HTR-8/SVneo (cell line): ENCODE measurements at regions not wholly inside any gene's neighbourhood (a gene's known extent, or its start where the extent isn't known, plus 50 kb on each side); places are given as distances from the start of the nearest gene placed in this dataset.

Experiments used
- DNase-seq: peaks from one replicate; pipeline ENCODE4 v3.0.0; 2011; ENCODE audit warnings: low spot score, mixed read lengths; ENCODE audit not compliant: insufficient read length
- FAIRE-seq: peaks from 2 replicates; lab custom pipeline; 2011; peaks lifted over from hg19 to GRCh38; lab: Jason Lieb, UNC

DNA sequence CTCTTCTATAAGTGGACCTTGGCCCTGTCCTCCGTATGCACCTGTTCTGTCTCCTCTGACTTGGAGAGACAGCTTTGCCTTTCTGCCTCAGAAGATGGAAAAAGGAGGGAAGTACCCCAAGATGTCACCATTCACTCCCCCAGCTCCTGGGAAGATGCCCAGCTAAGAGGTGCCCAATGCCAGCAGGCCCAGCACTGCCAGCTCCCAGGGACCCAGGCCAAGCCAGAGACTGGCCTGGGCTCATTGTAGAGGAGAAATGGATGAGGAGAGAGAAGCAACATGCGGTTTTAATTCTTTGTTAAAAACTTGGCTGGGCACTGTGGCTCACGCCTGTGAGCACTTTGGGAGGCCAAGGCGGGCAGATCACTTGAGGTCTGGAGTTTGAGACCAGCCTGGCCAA lies 111.5 kb upstream of the ZNF507 start:
- no peak for FAIRE-seq

DNA sequence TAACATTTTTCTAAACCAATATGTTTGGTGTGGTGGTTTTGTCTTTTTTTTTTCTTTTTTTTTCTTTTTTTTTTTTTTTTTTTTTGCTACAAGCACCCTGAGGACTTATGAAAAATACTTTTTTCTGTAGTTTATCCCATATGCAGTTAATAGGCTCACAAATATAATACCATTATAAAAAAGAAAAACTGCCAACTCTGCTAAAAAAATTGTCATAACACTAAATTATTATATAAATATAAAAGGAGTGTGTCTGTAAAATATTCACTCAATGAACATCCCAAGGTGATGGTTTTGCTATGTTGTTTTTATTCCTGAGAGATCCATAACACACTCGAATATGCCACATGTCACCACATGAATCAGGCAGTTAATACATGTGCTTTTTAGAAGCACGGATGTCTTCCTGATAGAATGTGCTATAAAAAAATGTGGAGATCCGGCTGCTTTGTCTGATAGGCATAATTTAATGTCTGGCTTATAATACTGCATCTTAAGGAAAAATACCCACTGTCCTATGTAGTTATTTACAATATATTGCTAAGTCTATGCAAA lies 110.7 kb upstream of the ZNF507 start:
- DNase-seq, result no peak
- FAIRE-seq, result no peak

More for the DNA sequence above, 111.5 kb upstream of the ZNF507 start:
- no peak for DNase-seq

DNA sequence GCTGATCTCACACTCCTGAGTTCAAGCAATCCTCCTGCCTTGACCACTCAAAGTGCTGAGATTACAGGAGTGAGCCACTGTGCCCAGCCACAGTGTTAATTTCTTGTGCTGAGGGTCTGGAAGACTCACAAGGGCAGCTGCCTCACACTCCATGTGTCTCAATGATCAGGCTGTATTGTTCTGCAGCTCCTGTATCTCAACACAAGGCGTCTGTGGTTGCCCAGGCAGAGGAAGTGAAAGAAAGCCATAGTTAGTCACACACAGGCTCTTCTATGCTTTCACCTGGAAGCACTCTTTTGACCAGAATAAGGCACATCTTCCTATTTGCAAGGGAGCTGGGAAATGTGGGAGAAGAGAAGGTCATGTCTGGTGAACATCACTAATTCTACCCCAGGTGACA lies 107.3 kb upstream of the ZNF507 start:
- DNase-seq (no peak), FAIRE-seq (no peak)

DNA sequence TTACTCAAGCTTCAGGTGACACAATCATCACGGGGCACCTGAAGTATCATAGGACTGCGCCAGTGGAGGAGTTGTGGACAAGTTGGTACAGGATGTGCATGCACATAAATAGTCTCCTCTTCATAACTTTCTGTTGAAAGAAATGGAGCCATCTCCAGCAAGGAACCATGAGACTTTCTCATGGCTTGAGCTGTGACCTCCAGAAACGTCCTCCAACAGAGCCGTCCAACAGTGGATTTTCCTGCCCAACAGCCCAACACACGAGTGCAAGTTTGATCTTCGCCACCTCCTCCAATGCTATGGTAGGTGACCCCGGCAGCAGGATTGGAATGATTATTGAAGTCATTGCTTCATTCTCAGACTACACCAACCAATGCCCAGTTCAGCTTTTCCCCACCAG lies 105.1 kb upstream of the ZNF507 start:
- no peak for FAIRE-seq
- DNase-seq, result no peak

DNA sequence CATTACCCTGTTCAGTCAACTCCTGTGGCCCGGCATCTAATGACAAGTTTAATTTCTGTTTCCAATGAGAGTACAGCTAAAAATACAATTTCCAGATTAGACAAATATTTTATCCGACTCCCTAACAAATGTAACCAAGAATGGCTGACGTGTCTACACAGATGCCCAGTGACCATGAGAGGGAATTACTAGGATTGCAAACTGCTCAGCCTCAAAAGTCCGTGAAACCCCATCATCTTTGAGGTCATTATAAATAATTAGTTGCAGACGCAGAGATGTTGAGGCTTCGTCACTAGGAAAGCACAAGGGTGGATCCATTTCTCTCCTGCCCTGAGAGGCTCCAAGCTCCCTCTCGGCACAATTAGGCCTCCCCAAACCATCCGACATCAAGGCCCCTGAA lies 104.1 kb upstream of the ZNF507 start:
- DNase-seq, result no peak
- FAIRE-seq, result no peak

DNA sequence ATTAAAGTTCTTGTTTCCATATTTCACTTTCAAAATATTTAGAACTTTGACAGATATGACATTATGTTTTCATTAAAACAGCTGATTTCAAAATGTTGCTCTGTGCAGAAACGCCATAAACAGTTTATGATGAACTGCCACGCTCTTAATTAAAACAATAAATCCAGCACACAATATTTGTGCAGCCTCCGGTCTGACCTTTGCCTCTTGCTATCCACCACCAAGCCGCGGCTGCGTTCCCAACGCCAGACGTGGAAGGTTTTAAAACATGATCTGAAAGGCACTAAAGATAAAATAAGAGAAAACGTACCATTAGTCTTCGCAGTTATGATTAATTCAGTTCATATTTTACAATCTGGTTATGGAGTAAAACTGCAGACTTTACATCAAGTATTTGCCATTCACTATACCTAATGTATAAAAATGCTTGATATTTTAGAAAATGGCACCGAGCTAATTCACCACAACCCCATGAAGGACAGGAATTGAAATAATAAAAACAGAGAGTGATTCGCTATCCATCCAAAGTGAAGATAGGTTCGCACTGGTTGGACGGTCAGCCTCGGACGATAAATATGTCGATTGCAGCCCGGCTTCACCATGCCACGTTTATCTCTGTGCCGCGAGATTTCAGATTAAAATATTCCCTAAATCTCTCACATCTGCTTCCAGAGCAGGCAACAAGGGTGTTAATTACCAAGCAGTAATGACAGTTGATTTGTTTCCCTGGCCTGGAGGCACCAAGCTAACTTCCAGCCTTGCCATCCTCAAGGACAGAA lies 103.3 kb upstream of the ZNF507 start:
- FAIRE-seq (no peak), DNase-seq (no peak)

DNA sequence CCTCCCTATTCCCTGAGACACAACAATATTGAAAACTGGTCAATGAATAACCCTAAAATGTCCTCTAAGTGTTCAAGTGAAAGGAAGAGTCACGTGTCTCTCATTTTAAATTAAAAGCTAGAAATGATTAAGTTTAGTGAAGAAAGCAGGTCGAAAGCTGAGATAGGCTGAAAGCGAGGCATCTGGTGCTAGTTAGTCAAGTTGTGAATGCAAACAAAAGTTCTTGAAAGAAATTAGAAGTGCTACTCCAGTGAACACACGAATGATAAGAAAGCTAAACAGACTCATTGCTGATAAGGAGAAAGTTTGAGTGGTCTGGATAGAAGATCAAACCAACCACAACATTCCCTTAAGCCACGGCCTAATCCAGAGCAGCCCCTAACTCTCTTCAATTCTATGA lies 99.4 kb upstream of the ZNF507 start:
- no peak for FAIRE-seq

DNA sequence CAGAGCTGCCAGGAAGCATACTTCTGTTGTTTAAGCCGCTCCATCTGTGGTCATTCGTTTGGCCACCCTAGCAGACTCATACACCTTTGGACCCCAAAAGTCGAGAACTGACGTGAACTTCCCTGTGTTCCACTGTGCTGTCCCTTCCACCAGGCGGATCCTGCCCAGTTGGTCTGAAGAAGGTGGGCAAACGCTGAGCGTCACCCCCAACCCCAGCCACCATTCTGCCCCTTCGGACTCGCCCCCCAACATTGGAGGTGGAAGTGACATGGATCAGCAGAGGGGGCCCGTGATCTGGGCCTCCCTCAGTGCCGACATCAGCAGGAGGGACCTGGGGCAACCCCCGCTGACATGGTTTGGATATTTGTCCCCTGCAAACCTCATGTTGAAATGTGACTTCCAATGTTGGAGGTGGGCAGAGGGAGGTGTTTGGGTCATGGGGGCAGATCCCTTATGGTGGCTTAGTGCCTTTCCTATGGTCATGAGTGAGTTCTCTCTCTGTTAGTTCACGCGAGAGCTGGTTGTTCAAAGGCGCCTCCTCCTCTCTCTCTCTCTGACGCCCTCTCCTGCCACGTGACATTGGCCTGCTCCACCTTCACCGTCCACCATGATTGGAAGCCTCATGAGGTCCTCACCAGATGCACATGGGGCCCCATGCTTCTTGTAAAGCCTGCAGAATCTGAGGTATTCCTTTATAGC lies 93.6 kb upstream of the ZNF507 start:
- DNase-seq (no peak), FAIRE-seq (no peak)

More for the DNA sequence above, 99.4 kb upstream of the ZNF507 start:
- DNase-seq, result no peak

DNA sequence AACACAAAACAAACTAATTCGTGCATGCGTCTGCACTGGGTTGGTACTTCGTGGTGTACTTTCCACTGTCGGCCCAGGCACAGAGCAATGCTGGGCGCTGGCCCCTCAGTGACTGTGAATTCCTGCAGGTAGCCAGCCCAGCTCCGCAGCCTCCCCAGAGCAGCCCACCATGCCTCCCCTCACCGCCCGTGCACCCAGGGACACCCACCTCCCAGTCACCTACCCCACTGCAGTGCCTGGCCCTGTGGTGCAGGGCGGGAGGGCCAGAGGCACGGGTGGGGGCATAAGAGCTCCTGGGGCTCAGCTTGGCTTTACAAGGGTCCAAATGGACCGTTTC lies 93.1 kb upstream of the ZNF507 start:
- FAIRE-seq (no peak), DNase-seq (no peak)

DNA sequence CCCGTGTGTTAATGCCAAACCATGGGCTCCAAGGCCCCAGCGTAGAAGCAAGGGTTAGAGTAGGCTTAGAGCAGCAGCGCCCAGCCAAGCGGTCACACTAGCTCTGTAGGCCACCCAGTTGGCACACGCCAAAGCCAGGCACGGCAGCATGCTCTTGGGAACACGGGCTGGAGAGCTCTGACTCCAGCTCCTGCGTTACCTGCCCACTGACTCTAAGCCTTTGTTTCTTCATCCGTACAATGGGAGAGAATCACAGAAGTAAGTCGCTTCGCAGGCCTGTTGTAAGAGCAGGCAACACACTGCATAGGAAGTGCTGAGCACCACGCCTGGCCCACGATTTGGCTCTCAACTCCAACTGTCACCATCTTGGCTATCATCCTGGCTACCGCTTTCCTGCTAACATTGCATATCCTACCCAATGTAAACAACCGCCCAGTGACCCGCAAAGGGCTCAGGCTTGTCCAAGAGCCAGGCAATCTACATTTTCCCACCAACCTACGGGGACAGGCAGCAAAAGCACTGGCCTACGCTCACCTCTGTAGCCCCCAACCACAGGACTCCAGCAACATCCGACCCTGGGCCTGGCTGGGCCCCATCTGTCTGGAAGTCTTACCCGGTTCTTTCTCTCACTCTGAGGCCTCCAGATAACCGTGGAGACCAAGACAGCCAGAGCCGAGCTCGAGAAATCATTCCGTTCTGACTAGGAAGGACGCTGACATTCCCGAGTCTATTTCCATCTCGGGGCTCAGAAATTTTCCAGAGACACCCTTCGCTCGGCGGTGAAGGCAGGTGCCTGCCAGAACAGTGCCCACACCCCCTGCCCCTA lies 91.5 kb upstream of the ZNF507 start:
- FAIRE-seq (no peak), DNase-seq (no peak)

DNA sequence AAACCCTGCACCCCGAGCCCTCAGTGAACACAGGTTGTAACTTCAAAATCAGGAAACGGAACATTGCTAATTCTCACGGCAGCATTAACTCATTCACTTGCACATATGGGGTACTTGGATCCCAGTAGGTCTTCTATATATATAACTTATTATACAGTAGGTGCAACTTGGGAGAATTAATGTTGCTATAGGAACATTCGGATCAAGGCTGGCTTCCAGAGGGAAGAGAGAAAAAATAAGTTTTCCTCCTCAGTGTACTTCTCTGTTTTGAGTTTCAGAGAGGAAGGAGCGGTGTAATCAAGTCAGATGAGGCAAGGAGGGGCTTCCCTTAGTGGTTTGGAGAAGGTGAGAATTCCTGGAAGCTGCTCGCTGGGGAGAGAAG lies 90.9 kb upstream of the ZNF507 start:
- DNase-seq (no peak), FAIRE-seq (no peak)

DNA sequence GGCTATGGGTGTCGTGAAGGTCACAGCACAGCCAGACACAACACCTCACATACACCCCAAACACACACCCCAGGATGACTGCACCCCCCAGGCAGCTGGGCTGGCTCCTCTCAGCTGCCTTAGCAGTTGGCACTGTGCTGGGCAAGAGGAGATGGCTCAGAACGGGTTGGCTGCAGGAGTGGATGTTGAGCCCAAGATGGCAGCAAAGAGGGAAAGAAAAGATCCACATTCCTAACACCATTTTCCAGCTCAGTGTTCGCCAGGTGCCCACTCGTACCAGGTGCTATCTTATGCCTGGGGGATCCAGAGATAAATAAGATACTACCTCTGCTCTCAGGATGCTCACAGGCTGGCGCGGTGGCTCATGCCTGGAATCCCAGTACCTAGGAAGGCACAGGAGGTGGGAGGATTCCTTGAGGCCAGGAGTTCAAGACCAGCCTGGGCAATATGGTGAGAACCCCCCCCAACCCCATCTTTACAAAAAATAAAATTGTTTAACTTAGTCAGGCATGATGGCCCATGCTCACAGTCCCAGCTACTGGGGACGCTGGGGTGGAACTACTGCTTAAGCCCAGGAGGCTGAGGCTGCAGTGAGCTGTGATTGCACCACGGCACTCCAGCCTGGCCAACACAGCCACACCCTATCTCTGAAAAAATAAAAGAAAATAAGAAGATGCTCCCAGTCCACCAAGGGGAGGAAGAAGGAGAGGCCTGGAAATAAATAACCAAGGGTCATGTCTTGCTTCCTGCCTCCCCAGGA lies 89.7 kb upstream of the ZNF507 start:
- DNase-seq (no peak), FAIRE-seq (no peak)

DNA sequence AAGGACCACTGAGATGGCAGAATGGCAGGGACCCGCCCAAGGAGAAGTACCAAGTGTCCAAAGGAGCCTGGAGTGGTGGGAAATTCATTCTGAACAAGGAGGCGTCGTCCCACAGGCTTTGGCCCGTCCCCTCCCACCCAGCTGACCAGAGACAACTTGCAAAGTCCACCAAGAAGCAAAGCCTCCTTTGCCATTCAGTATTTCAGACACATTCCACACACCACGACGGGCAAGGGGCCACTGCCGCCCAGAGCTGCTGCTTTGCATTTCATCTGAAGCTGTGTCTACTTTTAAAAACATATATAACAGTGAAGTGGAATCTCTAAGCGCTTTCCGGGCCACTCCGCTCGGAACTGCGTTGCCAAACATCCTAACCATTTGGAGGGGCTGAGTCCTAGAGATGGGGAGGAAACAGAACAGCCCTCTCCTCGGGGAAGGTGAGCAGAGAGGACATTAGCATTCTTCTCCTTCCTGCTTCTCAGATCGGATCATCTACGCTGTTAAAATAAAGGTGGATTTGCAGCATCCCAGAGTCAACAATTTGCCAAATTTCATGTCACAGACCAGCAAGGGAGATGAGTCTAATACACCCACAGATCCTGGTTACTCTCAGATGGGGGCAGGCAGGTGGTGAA lies 89.0 kb upstream of the ZNF507 start:
- no peak for DNase-seq
- no peak for FAIRE-seq

DNA sequence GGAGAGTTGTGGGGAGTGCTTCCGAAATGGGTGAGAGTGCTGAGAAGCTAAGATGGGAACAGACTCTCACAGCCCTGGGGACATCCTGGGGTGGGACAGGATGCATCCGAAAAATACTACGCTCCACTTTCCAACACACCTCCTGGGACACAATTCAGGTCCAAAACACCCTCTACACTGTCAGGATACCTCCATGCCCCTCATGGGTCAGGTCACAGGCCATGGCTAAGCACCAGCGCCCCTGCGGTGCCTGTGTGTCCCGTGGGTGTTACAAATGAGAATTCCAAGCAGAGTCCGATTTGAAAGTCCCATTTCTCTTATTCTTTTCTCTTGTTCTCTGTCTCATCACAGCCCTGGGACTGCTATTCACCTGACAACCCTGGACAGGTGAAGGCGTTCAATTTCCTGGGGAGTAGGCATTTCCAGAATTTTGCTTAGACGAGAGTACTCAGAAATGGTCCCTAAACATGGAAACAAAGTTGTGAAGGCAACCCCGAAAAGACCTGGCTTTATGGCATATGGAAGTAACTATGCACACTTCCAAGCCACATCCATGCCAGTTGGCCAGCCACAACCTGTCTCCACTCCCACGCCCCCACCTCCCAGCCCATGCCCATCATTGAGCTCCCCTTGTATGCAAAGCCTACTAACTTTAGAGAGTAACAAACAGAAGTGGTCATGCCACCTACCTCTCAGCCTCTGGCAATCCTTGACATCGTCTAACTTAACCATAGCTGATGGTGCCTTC lies 87.9 kb upstream of the ZNF507 start:
- FAIRE-seq (no peak), DNase-seq (no peak)

DNA sequence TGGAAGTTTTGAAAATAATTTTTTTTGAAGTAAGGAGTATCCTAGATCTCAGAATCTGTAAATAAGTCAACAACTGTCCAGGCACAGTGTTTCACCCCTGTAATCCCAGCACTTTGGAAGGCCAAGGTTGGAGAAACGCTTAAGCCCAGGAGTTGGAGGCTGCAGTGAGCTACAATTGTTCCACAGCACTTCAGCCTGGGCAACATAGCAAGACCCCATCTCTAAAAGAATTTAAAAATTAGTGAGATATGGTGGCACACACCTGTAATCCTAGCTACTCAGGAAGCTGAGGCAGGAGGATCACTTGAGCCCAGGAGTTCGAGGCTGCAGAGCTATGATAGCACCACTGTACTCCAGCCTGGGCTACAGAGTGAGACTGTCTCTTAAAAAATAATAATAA lies 87.2 kb upstream of the ZNF507 start:
- DNase-seq (no peak), FAIRE-seq (no peak)

DNA sequence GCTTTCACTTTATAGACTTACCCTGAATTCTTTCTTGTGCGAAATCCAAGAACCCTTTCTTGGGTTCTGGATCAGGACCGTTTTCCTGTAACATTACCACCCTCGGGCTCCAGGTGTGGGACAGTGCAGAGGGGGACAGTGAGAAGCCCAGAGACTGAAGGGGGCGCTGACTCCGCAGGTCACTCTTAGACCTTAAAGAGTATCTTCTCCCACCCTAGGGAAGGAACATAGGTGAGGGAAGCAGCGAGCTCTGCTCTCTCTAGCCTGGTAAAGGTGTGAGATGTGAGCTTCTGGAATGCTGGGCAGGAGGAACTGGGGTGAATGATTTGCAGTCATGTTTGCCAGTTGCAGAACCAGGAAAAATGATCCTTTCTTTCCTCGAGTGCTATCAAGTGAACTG lies 80.8 kb upstream of the ZNF507 start:
- FAIRE-seq, result no peak

DNA sequence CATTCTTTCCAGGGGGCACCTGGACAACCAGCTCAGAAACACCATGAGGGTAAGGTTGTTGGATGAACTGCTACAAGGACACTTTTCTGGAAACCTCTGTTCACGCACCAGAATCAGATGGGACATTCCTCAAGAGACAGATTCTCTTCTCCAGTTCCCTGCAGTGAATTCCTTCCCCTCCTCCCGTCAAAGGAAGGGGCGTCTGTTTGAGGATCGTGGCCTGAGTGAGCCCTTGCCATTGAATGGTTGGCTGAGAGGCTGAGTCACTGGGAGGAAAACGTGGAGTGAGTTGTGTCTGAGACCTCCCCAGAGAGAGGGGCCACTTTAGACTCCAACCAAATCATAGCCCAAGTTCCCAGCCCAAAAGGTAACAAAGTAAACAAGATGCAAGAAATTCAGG lies 79.4 kb upstream of the ZNF507 start:
- FAIRE-seq, result no peak

More for the DNA sequence above, 80.8 kb upstream of the ZNF507 start:
- DNase-seq, result no peak

DNA sequence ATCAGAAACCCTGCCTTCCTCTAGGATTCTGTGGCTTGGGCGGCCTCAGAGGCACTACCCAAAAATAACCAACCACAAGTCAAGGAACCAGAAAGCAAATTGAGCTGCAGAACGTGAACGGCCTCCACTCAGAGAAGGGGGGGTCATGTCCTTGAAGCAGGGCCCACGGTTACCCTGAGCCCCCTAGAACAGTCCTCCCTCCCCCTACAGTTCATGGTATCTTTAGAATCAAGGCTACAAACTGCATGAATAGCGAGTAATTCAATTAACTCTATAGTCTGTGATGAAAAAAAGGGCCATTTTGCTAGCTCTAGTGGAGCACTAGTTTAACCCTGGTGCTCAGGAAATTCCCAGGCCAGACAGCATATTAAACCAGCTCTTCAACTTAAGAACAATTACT lies 79.0 kb upstream of the ZNF507 start:
- DNase-seq (no peak), FAIRE-seq (no peak)

More for the DNA sequence above, 79.4 kb upstream of the ZNF507 start:
- DNase-seq, result no peak

DNA sequence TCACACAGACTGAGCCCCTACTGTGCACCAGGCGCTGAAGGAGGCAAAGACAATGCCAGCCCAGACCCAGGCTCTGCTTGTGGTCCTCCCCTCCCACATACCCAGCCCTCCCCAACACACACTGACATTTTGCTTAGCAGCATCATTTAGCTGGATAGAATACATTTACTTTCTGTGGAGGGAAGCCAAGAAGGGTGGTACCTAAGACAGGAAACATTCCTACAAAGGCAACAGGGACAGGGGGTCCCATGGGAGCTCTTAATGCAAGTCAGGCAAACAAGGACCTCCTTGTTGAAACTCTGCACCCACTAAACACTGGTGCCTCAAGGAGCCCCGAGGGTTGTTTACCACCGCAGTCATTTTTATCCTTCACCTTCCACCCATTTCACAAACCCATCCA lies 77.0 kb upstream of the ZNF507 start:
- DNase-seq (no peak), FAIRE-seq (no peak)
